Endothelial cell of umbilical vein (primary cell): ENCODE measurements at regions not wholly inside any gene's neighbourhood (a gene's known extent, or its start where the extent isn't known, plus 50 kb on each side); places are given as distances from the start of the nearest gene placed in this dataset.

ENCODE experiments used
- EZH2 ChIP-seq: IDR thresholded peaks from 2 replicates; pipeline ENCODE4 v1.6.1; 2012; ENCODE audit warnings: borderline replicate concordance, low read depth, mild to moderate bottlenecking, moderate library complexity, low read length, inconsistent platforms; ENCODE audit not compliant: severe bottlenecking
- JUN ChIP-seq: IDR thresholded peaks from 2 replicates; pipeline ENCODE4 v1.6.1; 2011; ENCODE audit warnings: borderline replicate concordance, low read depth; ENCODE audit not compliant: insufficient read length, insufficient read depth
- MAX ChIP-seq: IDR thresholded peaks from 2 replicates; pipeline ENCODE4 v1.6.1; 2011; ENCODE audit not compliant: insufficient read depth, insufficient read length
- MYC ChIP-seq: IDR thresholded peaks from one replicate; pipeline ENCODE4 v1.6.1; 2011; ENCODE audit warnings: mild to moderate bottlenecking, low read depth, low read length
- POLR2A ChIP-seq: IDR thresholded peaks from 2 replicates; pipeline ENCODE4 v1.6.1; 2012; ENCODE audit warnings: low read depth, mild to moderate bottlenecking, control low read depth, low read length
- POLR2AphosphoS5 ChIP-seq: IDR thresholded peaks from 2 replicates; pipeline ENCODE4 v1.6.1; 2012; ENCODE audit warnings: low read depth, mild to moderate bottlenecking, control low read depth, low read length, moderate library complexity; ENCODE audit not compliant: insufficient read depth
- TF ChIP-seq, protein P1 (sequence below), 2 donors: IDR thresholded peaks; 1 replicate in 1 of 2; 2 replicates in 1 of 2; pipeline ENCODE4 v1.5.1; 2011; ENCODE audit warnings: low read length in 2 of 2, mild to moderate bottlenecking in 2 of 2, moderate library complexity in 2 of 2, control low read depth in 1 of 2, inconsistent platforms in 1 of 2, low read depth in 1 of 2; ENCODE audit not compliant: insufficient read depth in 1 of 2; ENCODE audit errors: extremely low read depth in 1 of 2

GRCh38 chr10:78248651-78249464 lies 215.2 kb downstream of the RPS24 start:
- TF ChIP-seq, protein P1, sequence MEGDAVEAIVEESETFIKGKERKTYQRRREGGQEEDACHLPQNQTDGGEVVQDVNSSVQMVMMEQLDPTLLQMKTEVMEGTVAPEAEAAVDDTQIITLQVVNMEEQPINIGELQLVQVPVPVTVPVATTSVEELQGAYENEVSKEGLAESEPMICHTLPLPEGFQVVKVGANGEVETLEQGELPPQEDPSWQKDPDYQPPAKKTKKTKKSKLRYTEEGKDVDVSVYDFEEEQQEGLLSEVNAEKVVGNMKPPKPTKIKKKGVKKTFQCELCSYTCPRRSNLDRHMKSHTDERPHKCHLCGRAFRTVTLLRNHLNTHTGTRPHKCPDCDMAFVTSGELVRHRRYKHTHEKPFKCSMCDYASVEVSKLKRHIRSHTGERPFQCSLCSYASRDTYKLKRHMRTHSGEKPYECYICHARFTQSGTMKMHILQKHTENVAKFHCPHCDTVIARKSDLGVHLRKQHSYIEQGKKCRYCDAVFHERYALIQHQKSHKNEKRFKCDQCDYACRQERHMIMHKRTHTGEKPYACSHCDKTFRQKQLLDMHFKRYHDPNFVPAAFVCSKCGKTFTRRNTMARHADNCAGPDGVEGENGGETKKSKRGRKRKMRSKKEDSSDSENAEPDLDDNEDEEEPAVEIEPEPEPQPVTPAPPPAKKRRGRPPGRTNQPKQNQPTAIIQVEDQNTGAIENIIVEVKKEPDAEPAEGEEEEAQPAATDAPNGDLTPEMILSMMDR (IDR thresholded peaks at IDR 0.05; ENCODE audit: extremely low read depth in 1 of 2, insufficient read depth in 1 of 2, low read depth in 1 of 2, low read length in 2 of 2): no peak
- no peak for TF ChIP-seq EZH2
- no peak for TF ChIP-seq POLR2A
- no peak for TF ChIP-seq POLR2AphosphoS5
- no peak for TF ChIP-seq MAX
- TF ChIP-seq JUN: no peak
- TF ChIP-seq MYC: no peak
